Endothelial cell of umbilical vein (primary cell): ENCODE measurements at regions not wholly inside any gene's neighbourhood (a gene's known extent, or its start where the extent isn't known, plus 50 kb on each side); places are given as distances from the start of the nearest gene placed in this dataset.

Experiments
- BruUV-seq: library from RNA; stranded (reverse); fragments of 400-500 nt; replicated peaks from 2 replicates; lab custom pipeline; 2021; lab: Mats Ljungman, UMichigan
- CTCF ChIA-PET: fragments of 300-600, 350-600 bp; sonication (Branson Sonifier 250); formaldehyde crosslinking; loops from one replicate; lab custom pipeline; 2021; ENCODE audit warnings: antibody characterized with exemption, inconsistent platforms; lab: Charles Lee
- POLR2A ChIA-PET: fragments of 300-600, 350-600 bp; sonication (Branson Sonifier 250); formaldehyde crosslinking; loops from one replicate; lab custom pipeline; 2021; ENCODE audit warnings: antibody characterized with exemption, inconsistent platforms; lab: Charles Lee
- DNase-seq: peaks from one replicate; pipeline ENCODE4 v3.0.0-alpha.2; 2011; ENCODE audit warnings: low read depth, low spot score
- FAIRE-seq: peaks from 2 replicates; lab custom pipeline; 2011; peaks lifted over from hg19 to GRCh38; lab: Jason Lieb, UNC
- H2AFZ ChIP-seq: 2 replicates; pipeline ENCODE4 v1.6.0; 2012; ENCODE audit warnings: low read depth, low read length, control low read depth, inconsistent platforms
- H3K27ac ChIP-seq: 2 replicates; pipeline ENCODE4 v1.5.1; 2011; ENCODE audit warnings: low read depth, mild to moderate bottlenecking, control low read depth, low read length, moderate library complexity; ENCODE audit not compliant: insufficient read depth
- H3K27me3 ChIP-seq, 2 experiments: 2 replicates each; pipeline versions ENCODE4 v1.6.0 to v1.6.1; 2011; ENCODE audit warnings: low read length in 2 of 2, mixed read lengths in 1 of 2; ENCODE audit not compliant: control insufficient read depth in 2 of 2, insufficient read depth in 2 of 2
- H3K36me3 ChIP-seq, 2 experiments: 2 replicates in 1 of 2; 3 replicates in 1 of 2; pipeline ENCODE4 v1.5.1; 2011; ENCODE audit warnings: low read length in 2 of 2, mild to moderate bottlenecking in 1 of 2, moderate library complexity in 1 of 2; ENCODE audit not compliant: control insufficient read depth in 2 of 2, insufficient read depth in 2 of 2; ENCODE audit errors: extremely low read depth in 1 of 2
- H3K4me1 ChIP-seq: 3 replicates; pipeline ENCODE4 v1.5.1; 2011; ENCODE audit warnings: mild to moderate bottlenecking, low read length; ENCODE audit not compliant: control insufficient read depth, insufficient read depth; ENCODE audit errors: extremely low read depth
- H3K4me2 ChIP-seq: 2 replicates; pipeline ENCODE4 v1.6.1; 2011; ENCODE audit warnings: low read length, control low read depth, mixed read lengths; ENCODE audit not compliant: insufficient read depth
- H3K4me3 ChIP-seq, 3 experiments: fragments of 200-600 bp in 1 of 3; sonication (generic), shearing (Covaris generic) in 1 of 3; replicated peaks in 1 of 3; 2 replicates each; pipeline ENCODE4 v1.5.1; 2011 to 2016; ENCODE audit warnings: control low read depth in 3 of 3, low read length in 3 of 3, mild to moderate bottlenecking in 2 of 3, inconsistent platforms in 1 of 3, low read depth in 1 of 3, moderate library complexity in 1 of 3; ENCODE audit not compliant: insufficient read depth in 1 of 3
- H3K79me2 ChIP-seq: 2 replicates; pipeline ENCODE4 v1.6.0; 2012; ENCODE audit warnings: low read length, inconsistent platforms; ENCODE audit not compliant: control insufficient read depth, insufficient read depth
- H3K9ac ChIP-seq: replicated peaks from 2 replicates; pipeline ENCODE3; 2011; ENCODE audit warnings: low read length, control low read depth; ENCODE audit not compliant: insufficient read depth; ENCODE audit errors: extremely low read depth
- H3K9me1 ChIP-seq: replicated peaks from 3 replicates; pipeline ENCODE4 v1.6.0; 2011; ENCODE audit warnings: mild to moderate bottlenecking, low read length; ENCODE audit not compliant: control insufficient read depth, insufficient read depth; ENCODE audit errors: extremely low read depth
- H3K9me3 ChIP-seq: replicated peaks from 2 replicates; pipeline ENCODE4 v1.5.1; 2012; ENCODE audit warnings: low read length, inconsistent platforms; ENCODE audit not compliant: control insufficient read depth, insufficient read depth
- H4K20me1 ChIP-seq: replicated peaks from 2 replicates; pipeline ENCODE3; 2011; ENCODE audit warnings: mild to moderate bottlenecking, low read length; ENCODE audit not compliant: control insufficient read depth, insufficient read depth; ENCODE audit errors: extremely low read depth
- CTCF ChIP-seq, 2 donors: IDR thresholded peaks; 1 replicate in 1 of 2; 2 replicates in 1 of 2; pipeline ENCODE4 v1.5.1; 2011; ENCODE audit warnings: low read length in 2 of 2, mild to moderate bottlenecking in 2 of 2, moderate library complexity in 2 of 2, control low read depth in 1 of 2, inconsistent platforms in 1 of 2, low read depth in 1 of 2; ENCODE audit not compliant: insufficient read depth in 1 of 2; ENCODE audit errors: extremely low read depth in 1 of 2
- GATA2 ChIP-seq: IDR thresholded peaks from 2 replicates; pipeline ENCODE4 v1.7.0; 2011; ENCODE audit warnings: low read depth, mild to moderate bottlenecking, moderate library complexity, mixed read lengths, low read length; ENCODE audit not compliant: insufficient read length, insufficient read depth
- dilution Hi-C: fragments of 300-500 bp; cut with MboI; formaldehyde crosslinking; loops from one replicate; pipeline ENCODE4 v1.15.0; 2019; ENCODE audit warnings: low sequenced_read_pairs; ENCODE audit not compliant: extremely low pct_ligation_motif_present
- intact Hi-C: fragments of 100-400 bp; cut with micrococcal nuclease; formaldehyde crosslinking; loops from one replicate; pipeline ENCODE4 v1.10.0; 2022

DNA sequence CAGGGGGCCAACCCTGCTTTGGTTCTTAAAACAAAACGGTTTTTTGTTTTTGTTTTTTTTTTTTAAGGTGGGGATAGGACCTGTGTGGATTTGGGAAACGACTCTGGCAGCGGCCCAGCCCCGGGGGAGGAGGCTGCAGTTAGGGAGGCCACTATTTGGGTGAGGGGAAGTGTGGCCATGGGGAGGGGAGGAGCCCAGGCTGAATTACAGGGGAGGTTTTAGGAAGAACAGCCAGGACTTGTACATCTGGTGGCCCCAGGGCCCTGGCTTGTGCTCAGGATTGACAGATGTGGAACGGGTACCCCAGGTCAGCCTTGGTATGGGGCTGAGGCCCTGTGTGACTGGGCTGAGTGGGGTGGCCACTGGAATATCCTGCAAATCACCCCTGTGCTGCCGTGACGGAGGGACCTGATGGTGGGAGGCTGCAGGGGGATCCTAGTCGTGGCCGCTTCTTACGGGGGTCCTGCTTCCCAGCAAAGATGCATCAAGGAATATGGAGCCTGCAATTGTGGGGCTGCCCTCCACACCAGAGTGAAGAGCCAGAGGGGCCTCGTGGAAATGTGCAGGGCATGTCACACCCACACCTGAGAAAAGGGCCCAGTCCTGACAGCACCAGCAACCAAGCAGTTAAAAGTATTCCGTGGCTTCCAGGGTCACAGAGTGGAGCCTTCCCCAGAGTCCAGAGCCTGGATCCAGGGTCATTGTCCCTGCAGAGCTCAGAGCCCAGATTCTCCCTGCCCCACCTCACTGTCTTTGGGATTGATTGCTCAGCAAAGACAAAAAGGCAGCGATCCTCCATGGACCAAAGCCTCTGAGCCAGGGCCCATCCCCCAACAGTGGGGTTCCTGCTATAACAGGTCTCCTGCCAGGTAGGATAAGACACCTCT, 55.2 kb upstream of the WNT7B start:
- Histone ChIP-seq H2AFZ (no peak overlapping the region), H3K9ac (no peak overlapping the region), H3K9me1 (no peaks in the 10 kb centered on the region), H3K4me1 (peaks cover 18% of the 10 kb centered on the region), H3K4me3 (no peak overlapping the region), H3K79me2 (no peaks in the 10 kb centered on the region), H3K27me3 (no peaks in the 10 kb centered on the region), H3K36me3 (no peaks in the 10 kb centered on the region), H3K4me2 (no peak overlapping the region), H3K9me3 (no peaks in the 10 kb centered on the region), H4K20me1 (no peaks in the 10 kb centered on the region), H3K27ac (no peak overlapping the region)
- intact Hi-C loops, result no loop called here
- no TSS peak for BruUV-seq
- ChIA-PET CTCF (interaction anchor here (2.2 kb wide), 1 partner anchor 26 kb away, joined by 5 read pairs; no protein-coding TSS in a partner anchor), POLR2A (no interaction called here)
- dilution Hi-C loops, result no loop called here
- TF ChIP-seq CTCF (IDR thresholded peaks at IDR 0.05; ENCODE audit: extremely low read depth in 1 of 2, insufficient read depth in 1 of 2, low read depth in 1 of 2, low read length in 2 of 2) (no peak), GATA2 (no peak)
- DNase-seq (no peak), FAIRE-seq (no peak)
